Kidney (tissue), 13 donors: ENCODE measurements at regions not wholly inside any gene's neighbourhood (a gene's known extent, or its start where the extent isn't known, plus 50 kb on each side); places are given as distances from the start of the nearest gene placed in this dataset.

Source experiments
- DNase-seq, 5 donors: peaks; one replicate each; pipeline ENCODE4 v3.0.0-alpha.2; 2013 to 2020
- FAIRE-seq: peaks from 2 replicates; lab custom pipeline; 2012; peaks lifted over from hg19 to GRCh38; lab: Jason Lieb, UNC
- H3K27ac ChIP-seq, 2 donors: one replicate each; pipeline ENCODE4 v1.7.0; 2013; ENCODE audit warnings: low read depth in 2 of 2, low read length in 2 of 2, inconsistent platforms in 1 of 2
- H3K27me3 ChIP-seq: one replicate; pipeline ENCODE4 v1.7.1; 2013; ENCODE audit warnings: low read length, inconsistent platforms; ENCODE audit not compliant: control insufficient read depth, insufficient read depth
- H3K36me3 ChIP-seq, 3 donors: one replicate each; pipeline versions ENCODE4 v1.7.0 to v1.7.1; 2013; ENCODE audit warnings: low read length in 3 of 3, control low read depth in 1 of 3, inconsistent platforms in 1 of 3; ENCODE audit not compliant: insufficient read depth in 3 of 3, control insufficient read depth in 2 of 3
- H3K4me1 ChIP-seq, 3 donors: one replicate each; pipeline versions ENCODE4 v1.7.0 to v1.7.1; 2013; ENCODE audit warnings: low read length in 3 of 3, inconsistent platforms in 1 of 3, low read depth in 1 of 3; ENCODE audit not compliant: control insufficient read depth in 2 of 3, insufficient read depth in 2 of 3
- H3K4me3 ChIP-seq, 3 donors: one replicate each; pipeline versions ENCODE4 v1.7.0 to v1.8.1; 2013; ENCODE audit warnings: low read length in 3 of 3, control low read depth in 1 of 3, inconsistent platforms in 1 of 3
- H3K9ac ChIP-seq, 3 donors: one replicate each; pipeline versions ENCODE4 v1.7.0 to v1.7.1; 2013; ENCODE audit warnings: low read length in 3 of 3, control low read depth in 1 of 3, inconsistent platforms in 1 of 3
- H3K9me3 ChIP-seq, 3 donors: one replicate each; pipeline versions ENCODE4 v1.7.0 to v1.7.1; 2013; ENCODE audit warnings: low read length in 3 of 3, control low read depth in 1 of 3, inconsistent platforms in 1 of 3; ENCODE audit not compliant: control insufficient read depth in 2 of 3, insufficient read depth in 1 of 3
- CTCF ChIP-seq: IDR thresholded peaks from 3 replicates; pipeline ENCODE4 v1.5.1; 2012; ENCODE audit warnings: mild to moderate bottlenecking, moderate library complexity, borderline replicate concordance; ENCODE audit not compliant: insufficient read depth; ENCODE audit errors: extremely low read depth
- intact Hi-C: fragments of 100-400 bp; cut with DNase I; formaldehyde crosslinking; loops from one replicate; pipeline ENCODE4 v1.11.1; 2022
- donor health status: control.
- donor health status: control.
- donor health status: control.
- donor health status: control.
- donor health status: control.
- donor health status: DM: yes; HTN: yes; CAD: no.
- donor health status: Normal renal cell carcinoma (clear cell type).

- H3K27ac ChIP-seq = no peak overlapping the region
- peak; percentile 38 for FAIRE-seq
- intact Hi-C loops = no loop called here
- TF ChIP-seq CTCF = no peak
- H3K9ac ChIP-seq = no peak overlapping the region
- no peak overlapping the region for H3K4me3 ChIP-seq
- no peaks in the 10 kb centered on the region for H3K36me3 ChIP-seq
- peaks cover 0 to 9% (median 0%) of the 10 kb centered on the region in 3 donors for H3K9me3 ChIP-seq
- no peak for DNase-seq
- no peaks in the 10 kb centered on the region for H3K27me3 ChIP-seq
- no peaks in the 10 kb centered on the region for H3K4me1 ChIP-seq
Measured at GRCh38 chr11:23205156-23205871, 345.0 kb upstream of the CCDC179 start.

- H3K4me1 ChIP-seq = no peaks in the 10 kb centered on the region
- FAIRE-seq (no peak), DNase-seq (no peak)
- no peak overlapping the region for H3K9ac ChIP-seq
- H3K27me3 ChIP-seq = no peaks in the 10 kb centered on the region
- no peak for TF ChIP-seq CTCF
- no peak overlapping the region for H3K27ac ChIP-seq
- H3K4me3 ChIP-seq = no peak overlapping the region
- intact Hi-C loops = no loop called here
- H3K9me3 ChIP-seq = peaks cover 0 to 9% (median 0%) of the 10 kb centered on the region in 3 donors
- no peaks in the 10 kb centered on the region for H3K36me3 ChIP-seq
Measured at GRCh38 chr11:23206741-23207336, 346.6 kb upstream of the CCDC179 start.

- Histone ChIP-seq H3K9ac (no peak overlapping the region), H3K9me3 (no peaks in the 10 kb centered on the region), H3K4me3 (no peak overlapping the region), H3K36me3 (no peaks in the 10 kb centered on the region), H3K27me3 (no peaks in the 10 kb centered on the region), H3K27ac (no peak overlapping the region), H3K4me1 (no peaks in the 10 kb centered on the region)
- intact Hi-C loops = no loop called here
- FAIRE-seq (no peak), DNase-seq (no peak)
- TF ChIP-seq CTCF = no peak
Measured at GRCh38 chr11:23211221-23211620, 350.9 kb upstream of the CCDC179 start.
